Ishikawa (cell line): ENCODE measurements at regions not wholly inside any gene's neighbourhood (a gene's known extent, or its start where the extent isn't known, plus 50 kb on each side); places are given as distances from the start of the nearest gene placed in this dataset.

Experiments
- CREB1 ChIP-seq: IDR thresholded peaks from 2 replicates; pipeline ENCODE4 v1.6.1; 2012; ENCODE audit warnings: low read depth
- EGR1 ChIP-seq: IDR thresholded peaks from 2 replicates; pipeline ENCODE4 v1.6.1; 2012
- NFIC ChIP-seq: IDR thresholded peaks from 2 replicates; pipeline ENCODE4 v1.6.1; 2012
- RAD21 ChIP-seq: IDR thresholded peaks from 2 replicates; pipeline ENCODE4 v1.6.1; 2012; ENCODE audit warnings: low read depth
- REST ChIP-seq: IDR thresholded peaks from 2 replicates; pipeline ENCODE4 v1.6.1; 2012; ENCODE audit warnings: low read depth, mild to moderate bottlenecking
- TAF1 ChIP-seq: IDR thresholded peaks from 2 replicates; pipeline ENCODE4 v1.6.1; 2012; ENCODE audit warnings: low read depth, mild to moderate bottlenecking
- YY1 ChIP-seq: IDR thresholded peaks from 2 replicates; pipeline ENCODE4 v1.6.1; 2012; ENCODE audit warnings: low read depth
- TF ChIP-seq, protein P1 (sequence below): IDR thresholded peaks from 2 replicates; pipeline ENCODE4 v1.6.1; 2012

- TF ChIP-seq CREB1 (no peak), YY1 (no peak), NFIC (no peak), EGR1 (no peak), REST (no peak), TAF1 (no peak), RAD21 (no peak)
- TF ChIP-seq, protein P1, sequence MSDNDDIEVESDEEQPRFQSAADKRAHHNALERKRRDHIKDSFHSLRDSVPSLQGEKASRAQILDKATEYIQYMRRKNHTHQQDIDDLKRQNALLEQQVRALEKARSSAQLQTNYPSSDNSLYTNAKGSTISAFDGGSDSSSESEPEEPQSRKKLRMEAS: no peak
Measured at GRCh38 chr16:26749072-26749471, 317.7 kb upstream of the C16orf82 start.
